IPS-20b (cell line): ENCODE measurements at regions not wholly inside any gene's neighbourhood (a gene's known extent, or its start where the extent isn't known, plus 50 kb on each side); places are given as distances from the start of the nearest gene placed in this dataset.
"Not testable (repeated sequence)": the region's sequence is repeated elsewhere in the genome, so short reads cannot be mapped to it uniquely, and the experiment has no call there.

Experiments used
- H3K27ac ChIP-seq: one replicate; pipeline ENCODE4 v1.5.1; 2013; ENCODE audit warnings: low read length
- H3K27me3 ChIP-seq: 2 replicates; pipeline ENCODE4 v1.6.1; 2013; ENCODE audit warnings: mild to moderate bottlenecking, low read length, inconsistent platforms; ENCODE audit not compliant: insufficient read depth
- H3K36me3 ChIP-seq: 2 replicates; pipeline ENCODE4 v1.6.1; 2013; ENCODE audit warnings: low read depth, mild to moderate bottlenecking, inconsistent platforms, low read length, moderate library complexity; ENCODE audit not compliant: insufficient read depth
- H3K4me1 ChIP-seq: 2 replicates; pipeline ENCODE4 v1.6.1; 2013; ENCODE audit warnings: mild to moderate bottlenecking, control low read depth, inconsistent platforms, low read length, moderate library complexity; ENCODE audit not compliant: insufficient read depth
- H3K4me3 ChIP-seq: 2 replicates; pipeline ENCODE4 v1.5.1; 2013; ENCODE audit warnings: mild to moderate bottlenecking, low read length, inconsistent platforms
- H3K9ac ChIP-seq: 2 replicates; pipeline ENCODE4 v1.6.1; 2013; ENCODE audit warnings: low read depth, mild to moderate bottlenecking, inconsistent platforms, low read length, moderate library complexity
- H3K9me3 ChIP-seq: 2 replicates; pipeline ENCODE4 v1.6.1; 2013; ENCODE audit warnings: mild to moderate bottlenecking, low read depth, low read length, inconsistent platforms; ENCODE audit not compliant: insufficient read depth

DNA sequence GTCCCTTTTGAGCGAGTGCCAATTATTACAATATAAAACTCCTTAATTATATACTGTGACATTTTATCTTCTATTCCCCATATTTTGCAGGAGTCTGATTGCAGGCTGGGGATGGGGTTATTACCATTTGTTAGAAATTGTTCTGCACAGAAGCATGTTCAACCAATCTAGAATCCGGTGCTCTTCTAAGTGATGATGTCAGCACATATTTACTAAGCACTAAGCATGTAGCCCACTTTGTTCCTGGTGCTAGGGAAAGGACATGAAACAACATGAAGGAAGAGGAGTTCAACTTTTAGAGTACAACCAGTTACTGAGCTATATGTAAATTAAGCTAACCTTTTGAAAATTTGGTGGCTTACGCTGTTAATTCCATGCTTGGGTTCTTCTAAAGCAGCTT, 52.8 kb upstream of the IL1RAPL2 start:
- H3K36me3 ChIP-seq = no peaks in the 10 kb centered on the region
- H3K4me3 ChIP-seq = no peak overlapping the region
- H3K4me1 ChIP-seq = no peaks in the 10 kb centered on the region
- H3K27ac ChIP-seq = no peak overlapping the region
- H3K9ac ChIP-seq = no peak overlapping the region
- H3K27me3 ChIP-seq = no peaks in the 10 kb centered on the region
- H3K9me3 ChIP-seq = no peaks in the 10 kb centered on the region

DNA sequence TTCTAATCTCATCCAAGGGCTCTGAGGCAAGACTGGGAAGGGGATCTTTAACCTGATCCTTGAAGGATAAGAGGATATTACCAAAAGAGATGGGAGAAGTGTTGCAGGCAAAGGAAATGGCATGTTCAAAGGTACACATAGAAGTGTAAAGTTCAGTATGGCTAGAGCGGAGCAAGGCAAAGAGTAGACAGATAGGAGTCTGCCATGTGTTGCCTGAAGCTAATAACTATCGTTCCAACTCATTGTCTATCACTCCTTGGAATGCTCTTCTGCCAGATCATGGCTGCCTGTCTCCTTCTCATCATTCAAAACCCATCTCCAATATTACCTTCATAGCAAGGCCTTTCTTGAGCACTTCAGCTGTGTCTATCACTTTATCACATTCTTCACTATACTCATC, 55.2 kb upstream of the IL1RAPL2 start:
- Histone ChIP-seq H3K9ac (no peak overlapping the region), H3K27me3 (no peaks in the 10 kb centered on the region)

GRCh38 chrX:104502460-104502859, 63.5 kb upstream of the IL1RAPL2 start:
- H3K36me3 ChIP-seq = no peaks in the 10 kb centered on the region
- no peaks in the 10 kb centered on the region for H3K27me3 ChIP-seq
- H3K4me1 ChIP-seq = no peaks in the 10 kb centered on the region
- no peak overlapping the region for H3K9ac ChIP-seq
- H3K4me3 ChIP-seq = no peak overlapping the region
- no peaks in the 10 kb centered on the region for H3K9me3 ChIP-seq
- H3K27ac ChIP-seq = no peak overlapping the region

More for the DNA sequence above, 55.2 kb upstream of the IL1RAPL2 start:
- Histone ChIP-seq H3K4me1 (no peaks in the 10 kb centered on the region), H3K9me3 (no peaks in the 10 kb centered on the region), H3K4me3 (no peak overlapping the region), H3K27ac (no peak overlapping the region), H3K36me3 (no peaks in the 10 kb centered on the region)

GRCh38 chrX:104488811-104489210, 77.2 kb upstream of the IL1RAPL2 start:
- Histone ChIP-seq H3K4me3 (no peak overlapping the region), H3K4me1 (no peaks in the 10 kb centered on the region), H3K9ac (no peak overlapping the region), H3K9me3 (no peaks in the 10 kb centered on the region), H3K36me3 (no peaks in the 10 kb centered on the region), H3K27me3 (no peaks in the 10 kb centered on the region), H3K27ac (no peak overlapping the region)

DNA sequence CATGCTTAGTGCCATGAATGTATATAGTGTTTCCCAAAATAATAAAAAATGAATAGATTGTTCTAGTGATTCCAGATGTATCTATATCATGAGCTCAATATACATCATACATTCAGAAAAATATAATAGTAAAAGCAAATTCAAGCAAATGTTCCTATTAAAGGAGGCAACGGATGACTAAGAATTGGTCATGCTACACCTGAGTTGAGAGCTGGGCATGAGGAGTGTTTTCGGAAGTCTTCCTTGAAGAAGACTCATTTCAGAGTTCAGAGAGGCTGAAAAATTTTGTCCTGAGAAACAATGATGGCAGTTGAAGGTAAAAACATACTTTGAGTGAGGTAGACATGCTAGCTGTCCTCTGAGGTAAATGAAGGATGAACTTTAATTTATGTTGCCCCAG, 79.3 kb upstream of the IL1RAPL2 start:
- H3K36me3 ChIP-seq = no peaks in the 10 kb centered on the region
- H3K9me3 ChIP-seq = no peaks in the 10 kb centered on the region
- no peaks in the 10 kb centered on the region for H3K4me1 ChIP-seq

GRCh38 chrX:104482757-104483156, 83.2 kb upstream of the IL1RAPL2 start:
- no peaks in the 10 kb centered on the region for H3K4me1 ChIP-seq
- no peaks in the 10 kb centered on the region for H3K9me3 ChIP-seq
- no peak overlapping the region for H3K27ac ChIP-seq
- H3K9ac ChIP-seq = no peak overlapping the region
- H3K36me3 ChIP-seq = no peaks in the 10 kb centered on the region
- no peaks in the 10 kb centered on the region for H3K27me3 ChIP-seq
- H3K4me3 ChIP-seq = no peak overlapping the region

More for the DNA sequence above, 79.3 kb upstream of the IL1RAPL2 start:
- Histone ChIP-seq H3K27ac (no peak overlapping the region), H3K27me3 (no peaks in the 10 kb centered on the region), H3K9ac (no peak overlapping the region), H3K4me3 (no peak overlapping the region)

GRCh38 chrX:104469771-104470170, 96.2 kb upstream of the IL1RAPL2 start:
- no peaks in the 10 kb centered on the region for H3K27me3 ChIP-seq
- H3K4me3 ChIP-seq = no peak overlapping the region
- no peaks in the 10 kb centered on the region for H3K36me3 ChIP-seq
- no peaks in the 10 kb centered on the region; the same call in 1 of the 2 replicates for H3K4me1 ChIP-seq
- no peak overlapping the region for H3K27ac ChIP-seq
- H3K9me3 ChIP-seq = no peaks in the 10 kb centered on the region
- H3K9ac ChIP-seq = no peak overlapping the region

GRCh38 chrX:104459796-104460195, 106.2 kb upstream of the IL1RAPL2 start:
- H3K4me3 ChIP-seq = no peak overlapping the region

GRCh38 chrX:104457130-104457529, 108.9 kb upstream of the IL1RAPL2 start:
- not testable (repeated sequence) for H3K27me3 ChIP-seq, H3K4me1 ChIP-seq, H3K36me3 ChIP-seq, H3K9me3 ChIP-seq, H3K27ac ChIP-seq, H3K4me3 ChIP-seq, H3K9ac ChIP-seq

More at GRCh38 chrX:104459796-104460195, 106.2 kb upstream of the IL1RAPL2 start:
- Histone ChIP-seq H3K27me3 (no peaks in the 10 kb centered on the region), H3K9me3 (no peaks in the 10 kb centered on the region), H3K27ac (no peak overlapping the region), H3K4me1 (no peaks in the 10 kb centered on the region), H3K36me3 (no peaks in the 10 kb centered on the region), H3K9ac (no peak overlapping the region)

DNA sequence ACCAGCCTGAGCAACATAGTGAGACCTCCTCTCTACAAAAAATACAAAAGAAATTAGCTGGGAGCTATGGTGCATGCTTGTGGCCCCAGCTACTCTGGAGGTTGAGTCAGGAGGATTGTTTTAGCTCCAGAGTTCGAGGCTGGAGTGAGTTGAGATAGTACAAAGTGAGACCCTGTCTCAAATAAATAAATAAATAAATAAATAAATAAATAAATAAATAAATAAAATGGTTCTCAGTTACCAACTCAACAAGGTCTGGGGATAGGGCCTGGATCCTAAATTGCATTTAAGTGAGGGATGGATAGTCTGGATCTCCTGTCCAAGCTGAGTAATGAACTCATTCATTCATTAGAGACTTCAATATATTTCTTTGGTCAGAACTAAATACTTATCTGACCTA, 115.7 kb upstream of the IL1RAPL2 start:
- no peaks in the 10 kb centered on the region for H3K4me1 ChIP-seq
- H3K9me3 ChIP-seq = no peaks in the 10 kb centered on the region
- H3K27me3 ChIP-seq = no peaks in the 10 kb centered on the region
- no peaks in the 10 kb centered on the region for H3K36me3 ChIP-seq
- H3K9ac ChIP-seq = no peak overlapping the region
- H3K27ac ChIP-seq = no peak overlapping the region
- H3K4me3 ChIP-seq = no peak overlapping the region

GRCh38 chrX:104445591-104445990, 120.4 kb upstream of the IL1RAPL2 start:
- H3K27ac ChIP-seq = no peak overlapping the region

GRCh38 chrX:104435249-104435648, 130.8 kb upstream of the IL1RAPL2 start:
- Histone ChIP-seq H3K4me1 (no peaks in the 10 kb centered on the region), H3K36me3 (no peaks in the 10 kb centered on the region), H3K9ac (no peak overlapping the region), H3K27me3 (no peaks in the 10 kb centered on the region), H3K9me3 (no peaks in the 10 kb centered on the region), H3K4me3 (no peak overlapping the region), H3K27ac (no peak overlapping the region)

More at GRCh38 chrX:104445591-104445990, 120.4 kb upstream of the IL1RAPL2 start:
- H3K27me3 ChIP-seq = no peaks in the 10 kb centered on the region
- no peak overlapping the region for H3K9ac ChIP-seq
- H3K9me3 ChIP-seq = no peaks in the 10 kb centered on the region
- H3K36me3 ChIP-seq = no peaks in the 10 kb centered on the region
- no peak overlapping the region for H3K4me3 ChIP-seq
- H3K4me1 ChIP-seq = no peaks in the 10 kb centered on the region

- Histone ChIP-seq H3K4me3 (no peak overlapping the region), H3K36me3 (no peaks in the 10 kb centered on the region), H3K9ac (no peak overlapping the region), H3K27me3 (no peaks in the 10 kb centered on the region), H3K9me3 (no peaks in the 10 kb centered on the region), H3K4me1 (no peaks in the 10 kb centered on the region), H3K27ac (no peak overlapping the region)
Measured at GRCh38 chrX:104432321-104432720, 133.7 kb upstream of the IL1RAPL2 start.
